Activated CD4-positive, alpha-beta memory T cell treated with anti-CD3 and anti-CD28 coated beads, Interleukin-2, amount 10 ng/mL, durations not matched to agents 7 days and 5 days (primary cell): ENCODE measurements at regions not wholly inside any gene's neighbourhood (a gene's known extent, or its start where the extent isn't known, plus 50 kb on each side); places are given as distances from the start of the nearest gene placed in this dataset.
"Not testable (repeated sequence)": the region's sequence is repeated elsewhere in the genome, so short reads cannot be mapped to it uniquely, and the experiment has no call there.

Experiments used
- CTCF ChIA-PET: fragments of 350-600 bp; sonication (Branson Sonifier 250); formaldehyde crosslinking; loops from one replicate; lab custom pipeline; 2021; ENCODE audit warnings: antibody characterized with exemption, inconsistent platforms; lab: Charles Lee
- POLR2A ChIA-PET: fragments of 350-600 bp; sonication (Branson Sonifier 250); formaldehyde crosslinking; loops from one replicate; lab custom pipeline; 2021; ENCODE audit warnings: antibody characterized with exemption; lab: Charles Lee
- DNase-seq: peaks from one replicate; pipeline ENCODE4 v3.0.0-alpha.2; 2020
- H3K27ac Mint-ChIP-seq: one replicate; pipeline ENCODE4 v1.8.0; 2021; ENCODE audit warnings: mild to moderate bottlenecking, mixed read lengths
- H3K27me3 Mint-ChIP-seq: one replicate; pipeline ENCODE4 v1.8.0; 2021; ENCODE audit warnings: mixed read lengths
- H3K36me3 Mint-ChIP-seq: one replicate; pipeline ENCODE4 v1.8.0; 2021; ENCODE audit warnings: low read depth, mixed read lengths
- H3K4me1 Mint-ChIP-seq: one replicate; pipeline ENCODE4 v1.8.0; 2021; ENCODE audit warnings: mixed read lengths
- H3K4me3 Mint-ChIP-seq: one replicate; pipeline ENCODE4 v1.8.0; 2021; ENCODE audit warnings: mild to moderate bottlenecking, mixed read lengths
- H3K9me3 Mint-ChIP-seq: one replicate; pipeline ENCODE4 v1.8.0; 2021; ENCODE audit warnings: mixed read lengths

- ChIA-PET POLR2A (no interaction called here), CTCF (no interaction called here)
- no peaks in the 10 kb centered on the region for H3K4me1 Mint-ChIP-seq
- no peak overlapping the region for H3K27ac Mint-ChIP-seq
- DNase-seq = no peak
- peaks cover 15% of the 10 kb centered on the region for H3K9me3 Mint-ChIP-seq
- H3K36me3 Mint-ChIP-seq = no peaks in the 10 kb centered on the region
- H3K4me3 Mint-ChIP-seq = no peak overlapping the region
- H3K27me3 Mint-ChIP-seq = no peaks in the 10 kb centered on the region
These were observed 1604.2 kb downstream of the KHDRBS2 start for GRCh38 chr6:60681806-60682205.

GRCh38 chr6:60679175-60679574 is 1606.8 kb downstream of the KHDRBS2 start:
- H3K27ac Mint-ChIP-seq = no peak overlapping the region
- no peak for DNase-seq
- no peaks in the 10 kb centered on the region for H3K27me3 Mint-ChIP-seq
- ChIA-PET POLR2A (no interaction called here), CTCF (no interaction called here)
- H3K36me3 Mint-ChIP-seq = no peaks in the 10 kb centered on the region
- peaks cover 20% of the 10 kb centered on the region for H3K9me3 Mint-ChIP-seq
- H3K4me1 Mint-ChIP-seq = no peaks in the 10 kb centered on the region
- no peak overlapping the region for H3K4me3 Mint-ChIP-seq

DNA sequence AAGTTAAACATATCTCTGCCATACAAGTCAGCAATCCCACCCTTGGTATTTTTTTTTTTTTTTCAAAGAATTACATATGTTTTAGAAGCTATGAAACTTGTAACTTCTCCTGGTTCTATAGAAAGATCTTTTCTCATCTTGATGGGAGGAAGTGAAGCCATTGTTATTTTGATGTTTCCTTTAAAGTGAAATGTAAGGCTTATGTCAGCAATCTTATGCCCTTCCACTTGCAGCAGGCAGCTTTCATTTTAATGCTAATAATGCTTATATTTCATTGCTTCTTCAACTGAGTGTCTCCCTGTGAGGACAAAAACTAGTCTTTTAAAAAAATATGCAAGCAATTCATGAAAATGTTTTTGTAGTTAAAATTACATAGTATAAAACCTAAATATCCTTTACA is 1614.7 kb downstream of the KHDRBS2 start:
- DNase-seq = no peak
- POLR2A ChIA-PET = no interaction called here
- H3K4me3 Mint-ChIP-seq = no peak overlapping the region
- H3K36me3 Mint-ChIP-seq = no peaks in the 10 kb centered on the region
- no peaks in the 10 kb centered on the region for H3K4me1 Mint-ChIP-seq
- H3K27ac Mint-ChIP-seq = no peak overlapping the region
- no peaks in the 10 kb centered on the region for H3K27me3 Mint-ChIP-seq
- peaks cover 19% of the 10 kb centered on the region for H3K9me3 Mint-ChIP-seq
- CTCF ChIA-PET = no interaction called here

- no peak overlapping the region for H3K27ac Mint-ChIP-seq
- no peak for DNase-seq
- H3K4me1 Mint-ChIP-seq = no peaks in the 10 kb centered on the region
- H3K27me3 Mint-ChIP-seq = no peaks in the 10 kb centered on the region
- no peak overlapping the region for H3K4me3 Mint-ChIP-seq
- CTCF ChIA-PET = no interaction called here
- POLR2A ChIA-PET = no interaction called here
- H3K9me3 Mint-ChIP-seq = peaks cover 21% of the 10 kb centered on the region
- no peaks in the 10 kb centered on the region for H3K36me3 Mint-ChIP-seq
These were observed 1616.0 kb downstream of the KHDRBS2 start for GRCh38 chr6:60670036-60670435.

- H3K4me3 Mint-ChIP-seq = no peak overlapping the region
- DNase-seq = no peak
- ChIA-PET CTCF (no interaction called here), POLR2A (no interaction called here)
- peaks cover 18% of the 10 kb centered on the region for H3K9me3 Mint-ChIP-seq
- H3K4me1 Mint-ChIP-seq = no peaks in the 10 kb centered on the region
- no peaks in the 10 kb centered on the region for H3K36me3 Mint-ChIP-seq
- no peak overlapping the region for H3K27ac Mint-ChIP-seq
- no peaks in the 10 kb centered on the region for H3K27me3 Mint-ChIP-seq
These were observed 1617.6 kb downstream of the KHDRBS2 start for GRCh38 chr6:60668428-60668827.

- DNase-seq, POLR2A ChIA-PET, H3K4me3 Mint-ChIP-seq, H3K27me3 Mint-ChIP-seq, H3K27ac Mint-ChIP-seq, CTCF ChIA-PET, H3K36me3 Mint-ChIP-seq, H3K4me1 Mint-ChIP-seq: not testable (repeated sequence)
- peaks cover 30% of the 10 kb centered on the region for H3K9me3 Mint-ChIP-seq
These were observed 1622.8 kb downstream of the KHDRBS2 start for GRCh38 chr6:60663199-60663598.

GRCh38 chr6:60643870-60644269 is 1642.2 kb downstream of the KHDRBS2 start:
- Mint-ChIP-seq H3K27ac (no peak overlapping the region), H3K27me3 (no peaks in the 10 kb centered on the region), H3K9me3 (peaks cover 17% of the 10 kb centered on the region), H3K36me3 (no peaks in the 10 kb centered on the region), H3K4me3 (no peak overlapping the region), H3K4me1 (no peaks in the 10 kb centered on the region)
- ChIA-PET CTCF (no interaction called here), POLR2A (no interaction called here)
- DNase-seq = no peak

- H3K4me1 Mint-ChIP-seq, H3K36me3 Mint-ChIP-seq, H3K27me3 Mint-ChIP-seq, CTCF ChIA-PET, DNase-seq, H3K4me3 Mint-ChIP-seq, H3K27ac Mint-ChIP-seq, POLR2A ChIA-PET: not testable (repeated sequence)
- H3K9me3 Mint-ChIP-seq = peaks cover 13% of the 10 kb centered on the region
These were observed 1646.8 kb downstream of the KHDRBS2 start for GRCh38 chr6:60639185-60639584.
